ENCODE measurements at regions not wholly inside any gene's neighbourhood (a gene's known extent, or its start where the extent isn't known, plus 50 kb on each side); places are given as distances from the start of the nearest gene placed in this dataset.
A peak's percentile ranks its signal among the peaks of the same experiment; 100 is the strongest.

- Mint-ChIP-seq H3K9me3 (no peaks in the 10 kb centered on the region), H3K4me1 (ENCODE audit: low read depth) (no peaks in the 10 kb centered on the region), H3K4me3 (no peak overlapping the region), H3K27ac (no peak overlapping the region), H3K27me3 (no peaks in the 10 kb centered on the region), H3K36me3 (ENCODE audit: low read depth) (no peaks in the 10 kb centered on the region)
- ATAC-seq (no peak), DNase-seq (no peak)
- TF ChIP-seq CTCF (IDR thresholded peaks at IDR 0.05), result no peak
- intact Hi-C loops (cut with micrococcal nuclease), result no loop called here
- ChIA-PET POLR2A (interaction anchor here (0.7 kb wide), 1 partner anchor 13 kb away, joined by 3 read pairs; no protein-coding TSS in a partner anchor), CTCF (no interaction called here)
Observed at GRCh38 chr17:83186751-83187421, 107.5 kb downstream of the METRNL start.

- CTCF ChIA-PET, result no interaction called here
- POLR2A ChIA-PET, result no interaction called here
- Mint-ChIP-seq H3K27me3 (no peaks in the 10 kb centered on the region), H3K36me3 (ENCODE audit: low read depth) (no peaks in the 10 kb centered on the region), H3K27ac (no peak overlapping the region), H3K9me3 (no peaks in the 10 kb centered on the region), H3K4me3 (no peak overlapping the region), H3K4me1 (ENCODE audit: low read depth) (no peaks in the 10 kb centered on the region)
- intact Hi-C loops (cut with micrococcal nuclease), result no loop called here
- TF ChIP-seq CTCF (IDR thresholded peaks at IDR 0.05), result no peak
- DNase-seq, result no peak
- peak; percentile 69 for ATAC-seq
Observed at GRCh38 chr17:83187782-83188311, 108.4 kb downstream of the METRNL start.

GRCh38 chr17:83189044-83190003 is 109.9 kb downstream of the METRNL start:
- DNase-seq (no peak), ATAC-seq (no peak)
- POLR2A ChIA-PET, result interaction anchor here (1.0 kb wide), 2 partner anchors 9 to 10 kb away, joined by 3 to 4 read pairs; no protein-coding TSS in a partner anchor
- CTCF ChIA-PET, result no interaction called here
- Mint-ChIP-seq H3K9me3 (no peaks in the 10 kb centered on the region), H3K36me3 (ENCODE audit: low read depth) (no peaks in the 10 kb centered on the region), H3K4me3 (no peak overlapping the region), H3K27ac (no peak overlapping the region), H3K4me1 (ENCODE audit: low read depth) (peaks cover 9% of the 10 kb centered on the region), H3K27me3 (no peaks in the 10 kb centered on the region)
- TF ChIP-seq CTCF (IDR thresholded peaks at IDR 0.05), result no peak
- intact Hi-C loops (cut with micrococcal nuclease), result no loop called here

GRCh38 chr17:83190004-83190385 is 110.6 kb downstream of the METRNL start:
- POLR2A ChIA-PET, result interaction anchor here (1.0 kb wide), 2 partner anchors 8 to 9 kb away, joined by 3 to 4 read pairs; no protein-coding TSS in a partner anchor
- no peak for TF ChIP-seq CTCF (IDR thresholded peaks at IDR 0.05)
- DNase-seq (no peak), ATAC-seq (no peak)
- no peaks in the 10 kb centered on the region for H3K9me3 Mint-ChIP-seq
- H3K36me3 Mint-ChIP-seq (ENCODE audit: low read depth), result no peaks in the 10 kb centered on the region
- peaks cover 16% of the 10 kb centered on the region for H3K4me1 Mint-ChIP-seq (ENCODE audit: low read depth)
- CTCF ChIA-PET, result no interaction called here
- H3K4me3 Mint-ChIP-seq, result no peak overlapping the region
- no peak overlapping the region for H3K27ac Mint-ChIP-seq
- intact Hi-C loops (cut with micrococcal nuclease), result no loop called here
- H3K27me3 Mint-ChIP-seq, result no peaks in the 10 kb centered on the region

All from activated CD8-positive, alpha-beta T cell treated with anti-CD3 and anti-CD28 coated beads for 36 hours (primary cell).